MCF 10A (cell line): ENCODE measurements at regions not wholly inside any gene's neighbourhood (a gene's known extent, or its start where the extent isn't known, plus 50 kb on each side); places are given as distances from the start of the nearest gene placed in this dataset.

ENCODE experiments used
- BruUV-seq: library from RNA; stranded (reverse); fragments of 400-500 nt; replicated peaks from 2 replicates; lab custom pipeline; 2021; lab: Mats Ljungman, UMichigan
- CTCF ChIA-PET: fragments of 300-600 bp; sonication (Branson Sonifier 250); formaldehyde crosslinking; extraction: SDS; loops from one replicate; lab custom pipeline; 2021; ENCODE audit warnings: antibody characterized with exemption, inconsistent platforms; lab: Yijun Ruan, JAX
- POLR2A ChIA-PET: fragments of 300-600, 350-650 bp; sonication (Branson Sonifier 250); formaldehyde crosslinking; extraction: SDS; loops from one replicate; lab custom pipeline; 2020; ENCODE audit warnings: antibody characterized with exemption, inconsistent platforms; lab: Yijun Ruan, JAX
- DNase-seq: peaks from one replicate; pipeline ENCODE4 v3.0.0-alpha.2; 2018; ENCODE audit not compliant: unreplicated experiment
- H3K27ac Mint-ChIP-seq: one replicate; pipeline ENCODE4 v1.8.0; 2022; ENCODE audit warnings: mild to moderate bottlenecking, low read depth, mixed read lengths; ENCODE audit not compliant: unreplicated experiment
- H3K27me3 Mint-ChIP-seq: one replicate; pipeline ENCODE4 v1.8.0; 2022; ENCODE audit warnings: mixed read lengths; ENCODE audit not compliant: insufficient read depth, unreplicated experiment
- H3K36me3 Mint-ChIP-seq: one replicate; pipeline ENCODE4 v1.8.0; 2022; ENCODE audit warnings: mild to moderate bottlenecking, moderate library complexity, mixed read lengths; ENCODE audit not compliant: insufficient read depth, unreplicated experiment
- H3K4me1 Mint-ChIP-seq: one replicate; pipeline ENCODE4 v1.8.0; 2022; ENCODE audit warnings: mixed read lengths; ENCODE audit not compliant: insufficient read depth, unreplicated experiment
- H3K4me3 Mint-ChIP-seq: one replicate; pipeline ENCODE4 v1.8.0; 2022; ENCODE audit warnings: mild to moderate bottlenecking, moderate library complexity, mixed read lengths; ENCODE audit not compliant: unreplicated experiment
- H3K9me3 Mint-ChIP-seq: one replicate; pipeline ENCODE4 v1.8.0; 2022; ENCODE audit warnings: mixed read lengths; ENCODE audit not compliant: unreplicated experiment
- CTCF ChIP-seq: fragments of 200-600 bp; IDR thresholded peaks from one replicate; pipeline ENCODE4 v1.8.0; 2022; ENCODE audit warnings: antibody characterized with exemption, mild to moderate bottlenecking; ENCODE audit not compliant: unreplicated experiment
- intact Hi-C: fragments of 100-400 bp; cut with micrococcal nuclease; formaldehyde crosslinking; loops from 2 replicates; pipeline ENCODE4 v1.14.1; 2022

GRCh38 chr2:45145073-45145899 lies 136.0 kb upstream of the SIX2 start:
- DNase-seq = no peak
- Mint-ChIP-seq H3K36me3 (no peaks in the 10 kb centered on the region), H3K4me3 (no peak overlapping the region), H3K27ac (no peak overlapping the region), H3K9me3 (peaks cover 15% of the 10 kb centered on the region), H3K4me1 (no peaks in the 10 kb centered on the region), H3K27me3 (peaks cover 29% of the 10 kb centered on the region)
- intact Hi-C loops = no loop called here
- ChIA-PET CTCF (interaction anchor here (1.1 kb wide), 2 partner anchors 16 to 255 kb away, joined by 3 read pairs; no protein-coding TSS in a partner anchor), POLR2A (no interaction called here)
- no peak for TF ChIP-seq CTCF
- BruUV-seq = no TSS peak

GRCh38 chr2:45141883-45142866 lies 132.9 kb upstream of the SIX2 start:
- Mint-ChIP-seq H3K9me3 (no peaks in the 10 kb centered on the region), H3K36me3 (no peaks in the 10 kb centered on the region), H3K27ac (no peak overlapping the region), H3K4me3 (no peak overlapping the region), H3K27me3 (peaks cover 29% of the 10 kb centered on the region), H3K4me1 (no peaks in the 10 kb centered on the region)
- no peak for TF ChIP-seq CTCF
- DNase-seq = no peak
- intact Hi-C loops = no loop called here
- ChIA-PET CTCF (no interaction called here), POLR2A (interaction anchor here (1.3 kb wide), 1 partner anchor 27 kb away, joined by 4 read pairs; no protein-coding TSS in a partner anchor)
- BruUV-seq = no TSS peak

GRCh38 chr2:45140675-45141074 lies 131.4 kb upstream of the SIX2 start:
- intact Hi-C loops = no loop called here

More at GRCh38 chr2:45140675-45141074, 131.4 kb upstream of the SIX2 start:
- no peak for TF ChIP-seq CTCF
- BruUV-seq = no TSS peak
- no peak for DNase-seq
- Mint-ChIP-seq H3K9me3 (no peaks in the 10 kb centered on the region), H3K27ac (no peak overlapping the region), H3K36me3 (no peaks in the 10 kb centered on the region), H3K4me3 (no peak overlapping the region), H3K27me3 (peaks cover 17% of the 10 kb centered on the region), H3K4me1 (no peaks in the 10 kb centered on the region)
- ChIA-PET CTCF (no interaction called here), POLR2A (no interaction called here)
